Panc1 (cell line): ENCODE measurements at regions not wholly inside any gene's neighbourhood (a gene's known extent, or its start where the extent isn't known, plus 50 kb on each side); places are given as distances from the start of the nearest gene placed in this dataset.

Experiments
- ATAC-seq: fragments of 200-7000 bp; cut with Tn5 transposase; 2 replicates; pipeline ENCODE4 v1.9.1; 2020; ENCODE audit warnings: mild to moderate bottlenecking, moderate library complexity
- BruUV-seq: library from RNA; stranded (reverse); fragments of 400-500 nt; replicated peaks from 2 replicates; lab custom pipeline; 2021; lab: Mats Ljungman, UMichigan
- CTCF ChIA-PET: fragments of 300-600 bp; sonication (Branson Sonifier 250); formaldehyde crosslinking; loops from one replicate; lab custom pipeline; 2022; ENCODE audit warnings: antibody characterized with exemption; lab: Charles Lee
- POLR2A ChIA-PET: fragments of 300-600 bp; sonication (Branson Sonifier 250); formaldehyde crosslinking; loops from one replicate; lab custom pipeline; 2022; ENCODE audit warnings: antibody characterized with exemption; lab: Charles Lee
- DNase-seq: peaks from one replicate; pipeline ENCODE4 v3.0.0-alpha.2; 2010; ENCODE audit warnings: low read depth, low spot score
- H3K27ac ChIP-seq: 2 replicates; pipeline ENCODE4 v1.5.1; 2011; ENCODE audit warnings: mild to moderate bottlenecking, low read length, inconsistent platforms
- H3K27me3 ChIP-seq: fragments of 200-500 bp; sonication (Bioruptor generic); 2 replicates; pipeline ENCODE4 v1.6.0; 2014; ENCODE audit warnings: low read length, inconsistent platforms; ENCODE audit not compliant: control insufficient read depth, insufficient read depth
- H3K36me3 ChIP-seq: fragments of 200-500 bp; sonication (Bioruptor generic); 2 replicates; pipeline ENCODE4 v1.5.1; 2014; ENCODE audit warnings: inconsistent platforms, mild to moderate bottlenecking, low read length, moderate library complexity; ENCODE audit not compliant: control insufficient read depth, insufficient read depth
- H3K4me1 ChIP-seq: 2 replicates; pipeline ENCODE4 v1.5.1; 2011; ENCODE audit warnings: inconsistent platforms, mild to moderate bottlenecking, low read length, moderate library complexity; ENCODE audit not compliant: control insufficient read depth, insufficient read depth
- H3K4me3 ChIP-seq, 2 experiments: 2 replicates each; pipeline ENCODE4 v1.5.1; 2011 to 2012; ENCODE audit warnings: low read depth in 2 of 2, low read length in 2 of 2, mild to moderate bottlenecking in 2 of 2, inconsistent platforms in 1 of 2, moderate library complexity in 1 of 2
- H3K9me3 ChIP-seq: fragments of 200-500 bp; sonication (Bioruptor generic); 2 replicates; pipeline ENCODE4 v1.5.1; 2014; ENCODE audit warnings: low read depth, mild to moderate bottlenecking, inconsistent platforms, low read length, moderate library complexity; ENCODE audit not compliant: control insufficient read depth, insufficient read depth
- POLR2AphosphoS5 ChIP-seq: IDR thresholded peaks from 2 replicates; pipeline ENCODE4 v1.6.1; 2012; ENCODE audit warnings: mild to moderate bottlenecking, low read depth, low read length, moderate library complexity
- REST ChIP-seq, 2 experiments: IDR thresholded peaks; 2 replicates each; pipeline ENCODE4 v1.6.1; 2011 to 2012; ENCODE audit warnings: low read depth in 2 of 2, control low read depth in 1 of 2, low read length in 1 of 2, mild to moderate bottlenecking in 1 of 2, moderate library complexity in 1 of 2; ENCODE audit not compliant: insufficient read depth in 1 of 2
- SIN3A ChIP-seq: IDR thresholded peaks from 2 replicates; pipeline ENCODE4 v1.6.1; 2012; ENCODE audit warnings: low read depth, mild to moderate bottlenecking, low read length, moderate library complexity, borderline replicate concordance; ENCODE audit not compliant: insufficient read depth
- TCF7L2 ChIP-seq: IDR thresholded peaks from 2 replicates; pipeline ENCODE4 v1.6.1; 2011; ENCODE audit warnings: mild to moderate bottlenecking, low read depth, low read length, inconsistent platforms
- in situ Hi-C: cut with HindIII; loops from 2 replicates; pipeline ENCODE4 v1.10.0; 2016; ENCODE audit warnings: low sequenced_read_pairs, low pct_unique_long_range_greater_than_20kb
- intact Hi-C: fragments of 100-400 bp; cut with micrococcal nuclease; formaldehyde crosslinking; loops from one replicate; pipeline ENCODE4 v1.10.0; 2022; ENCODE audit not compliant: unreplicated experiment
- TF ChIP-seq, protein P1 (sequence below): fragments of 450-650 bp; IDR thresholded peaks from 2 replicates; pipeline ENCODE4 v1.5.1; 2017; ENCODE audit warnings: mild to moderate bottlenecking

GRCh38 chr6:95266537-95267258 is 310.6 kb upstream of the MANEA start:
- ATAC-seq, result no peak
- no peaks in the 10 kb centered on the region for H3K36me3 ChIP-seq
- ChIA-PET POLR2A (no interaction called here), CTCF (no interaction called here)
- no peaks in the 10 kb centered on the region for H3K27me3 ChIP-seq
- no peaks in the 10 kb centered on the region for H3K9me3 ChIP-seq
- no peak for DNase-seq
- in situ Hi-C loops, result no loop called here
- no peak overlapping the region for H3K27ac ChIP-seq
- intact Hi-C loops, result no loop called here
- TF ChIP-seq SIN3A, result no peak
- H3K4me3 ChIP-seq, result no peak overlapping the region
- H3K4me1 ChIP-seq, result no peaks in the 10 kb centered on the region
- no TSS peak for BruUV-seq

- in situ Hi-C loops (no loop called here), intact Hi-C loops (no loop called here)
- no peaks in the 10 kb centered on the region for H3K36me3 ChIP-seq
- ATAC-seq (no peak), DNase-seq (no peak)
- no TSS peak for BruUV-seq
- H3K4me3 ChIP-seq, result no peak overlapping the region
- TF ChIP-seq SIN3A, result no peak
- no peak for TF ChIP-seq REST (IDR thresholded peaks at IDR 0.05; ENCODE audit: insufficient read depth in 1 of 2, low read depth in 2 of 2, low read length in 1 of 2)
- H3K9me3 ChIP-seq, result no peaks in the 10 kb centered on the region
- H3K27me3 ChIP-seq, result no peaks in the 10 kb centered on the region
- ChIA-PET CTCF (no interaction called here), POLR2A (no interaction called here)
- H3K4me1 ChIP-seq, result no peaks in the 10 kb centered on the region
- no peak overlapping the region for H3K27ac ChIP-seq
These were observed 302.6 kb upstream of the MANEA start for GRCh38 chr6:95274686-95275235.

DNA sequence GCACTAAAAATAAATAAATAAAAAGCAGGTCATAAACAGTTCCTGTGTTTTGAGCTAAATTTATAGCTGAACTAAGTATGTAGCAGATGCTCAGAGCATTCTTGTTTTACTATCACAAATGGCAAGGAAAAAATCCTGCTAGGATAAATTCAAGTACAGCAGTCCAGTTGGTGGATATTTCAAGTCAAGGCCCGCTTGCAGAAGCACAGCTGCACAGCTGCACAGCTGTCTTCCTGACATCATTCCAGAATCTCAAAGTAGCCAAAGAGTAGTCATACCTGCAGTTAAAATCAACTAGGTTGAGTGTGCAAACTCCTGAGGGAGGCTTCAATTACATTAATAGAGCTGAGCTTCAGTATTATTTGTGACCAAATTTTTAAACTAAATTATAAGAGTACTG is 297.7 kb upstream of the MANEA start:
- intact Hi-C loops, result loop anchor here (10.0 kb wide), 1 partner anchor 645 kb away; no protein-coding TSS in a partner anchor
- Histone ChIP-seq H3K27me3 (no peaks in the 10 kb centered on the region), H3K4me3 (no peak overlapping the region), H3K36me3 (no peaks in the 10 kb centered on the region), H3K4me1 (no peaks in the 10 kb centered on the region), H3K27ac (no peak overlapping the region), H3K9me3 (no peaks in the 10 kb centered on the region)
- in situ Hi-C loops, result no loop called here
- TF ChIP-seq POLR2AphosphoS5, result no peak
- no peak for TF ChIP-seq REST (IDR thresholded peaks at IDR 0.05; ENCODE audit: insufficient read depth in 1 of 2, low read depth in 2 of 2, low read length in 1 of 2)
- TF ChIP-seq, protein P1, sequence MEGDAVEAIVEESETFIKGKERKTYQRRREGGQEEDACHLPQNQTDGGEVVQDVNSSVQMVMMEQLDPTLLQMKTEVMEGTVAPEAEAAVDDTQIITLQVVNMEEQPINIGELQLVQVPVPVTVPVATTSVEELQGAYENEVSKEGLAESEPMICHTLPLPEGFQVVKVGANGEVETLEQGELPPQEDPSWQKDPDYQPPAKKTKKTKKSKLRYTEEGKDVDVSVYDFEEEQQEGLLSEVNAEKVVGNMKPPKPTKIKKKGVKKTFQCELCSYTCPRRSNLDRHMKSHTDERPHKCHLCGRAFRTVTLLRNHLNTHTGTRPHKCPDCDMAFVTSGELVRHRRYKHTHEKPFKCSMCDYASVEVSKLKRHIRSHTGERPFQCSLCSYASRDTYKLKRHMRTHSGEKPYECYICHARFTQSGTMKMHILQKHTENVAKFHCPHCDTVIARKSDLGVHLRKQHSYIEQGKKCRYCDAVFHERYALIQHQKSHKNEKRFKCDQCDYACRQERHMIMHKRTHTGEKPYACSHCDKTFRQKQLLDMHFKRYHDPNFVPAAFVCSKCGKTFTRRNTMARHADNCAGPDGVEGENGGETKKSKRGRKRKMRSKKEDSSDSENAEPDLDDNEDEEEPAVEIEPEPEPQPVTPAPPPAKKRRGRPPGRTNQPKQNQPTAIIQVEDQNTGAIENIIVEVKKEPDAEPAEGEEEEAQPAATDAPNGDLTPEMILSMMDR, result no peak
- TF ChIP-seq TCF7L2, result no peak
- no peak for TF ChIP-seq SIN3A
- POLR2A ChIA-PET, result no interaction called here
- no TSS peak for BruUV-seq
- ATAC-seq (no peak), DNase-seq (no peak)
- CTCF ChIA-PET, result no interaction called here
